Ascending aorta (tissue), 2 donors: ENCODE measurements at regions not wholly inside any gene's neighbourhood (a gene's known extent, or its start where the extent isn't known, plus 50 kb on each side); places are given as distances from the start of the nearest gene placed in this dataset.

ENCODE experiments used
- DNase-seq, 2 donors: peaks; one replicate each; pipeline ENCODE4 v3.0.0-alpha.2; 2019; ENCODE audit warnings: low spot score in 2 of 2
- H3K27ac ChIP-seq, 2 donors: fragments of 200-600 bp; sonication (generic); one replicate each; pipeline ENCODE4 v1.5.1; 2016 to 2017; ENCODE audit warnings: mild to moderate bottlenecking in 1 of 2
- H3K27me3 ChIP-seq: fragments of 200-600 bp; sonication (generic); one replicate; pipeline ENCODE4 v1.5.1; 2017
- H3K36me3 ChIP-seq, 2 donors: fragments of 200-600 bp; sonication (generic); one replicate each; pipeline ENCODE4 v1.5.1; 2016
- H3K4me1 ChIP-seq, 2 donors: fragments of 200-600 bp; sonication (generic); one replicate each; pipeline ENCODE4 v1.5.1; 2016 to 2017; ENCODE audit warnings: mild to moderate bottlenecking in 1 of 2
- H3K4me3 ChIP-seq, 2 donors: fragments of 200-600 bp; sonication (generic); one replicate each; pipeline ENCODE4 v1.5.1; 2016 to 2017; ENCODE audit warnings: mild to moderate bottlenecking in 1 of 2
- H3K9me3 ChIP-seq, 2 donors: fragments of 200-600 bp; sonication (generic); one replicate each; pipeline ENCODE4 v1.5.1; 2016
- intact Hi-C: fragments of 100-400 bp; cut with DNase I; formaldehyde crosslinking; loops from one replicate; pipeline ENCODE4 v1.15.1; 2023
- TF ChIP-seq, protein P1 (sequence below), 3 experiments: fragments of 200-600 bp in 2 of 3; fragments of 450-650 bp in 1 of 3; sonication (generic) in 2 of 3; IDR thresholded peaks; one replicate each; pipeline ENCODE4 v1.5.1; 2016 to 2019; ENCODE audit warnings: antibody characterized with exemption in 3 of 3, mild to moderate bottlenecking in 1 of 3, moderate library complexity in 1 of 3

DNA sequence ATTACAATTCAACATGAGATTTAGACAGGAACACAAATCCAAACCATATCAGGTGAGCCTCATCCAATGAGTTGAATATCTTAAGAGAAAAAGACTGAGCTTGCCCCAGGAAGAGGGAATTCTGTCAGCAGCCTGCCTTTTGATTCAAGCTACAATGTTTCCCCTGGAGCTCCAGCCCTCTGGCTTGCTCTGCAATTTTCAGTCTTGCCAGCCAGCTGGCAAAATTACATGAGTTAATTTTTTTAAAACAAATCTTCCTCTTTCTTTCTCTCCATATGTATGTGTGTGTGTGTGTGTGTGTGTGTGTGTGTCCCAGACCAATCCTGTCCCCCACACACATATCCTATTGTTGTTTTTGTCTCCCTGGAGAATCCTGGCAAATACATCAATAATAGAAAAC lies 313.2 kb downstream of the CDH10 start:
- Histone ChIP-seq H3K36me3 (no peaks in the 10 kb centered on the region), H3K27ac (no peak overlapping the region), H3K9me3 (no peaks in the 10 kb centered on the region), H3K27me3 (no peaks in the 10 kb centered on the region), H3K4me1 (no peaks in the 10 kb centered on the region), H3K4me3 (no peak overlapping the region)
- TF ChIP-seq, protein P1, sequence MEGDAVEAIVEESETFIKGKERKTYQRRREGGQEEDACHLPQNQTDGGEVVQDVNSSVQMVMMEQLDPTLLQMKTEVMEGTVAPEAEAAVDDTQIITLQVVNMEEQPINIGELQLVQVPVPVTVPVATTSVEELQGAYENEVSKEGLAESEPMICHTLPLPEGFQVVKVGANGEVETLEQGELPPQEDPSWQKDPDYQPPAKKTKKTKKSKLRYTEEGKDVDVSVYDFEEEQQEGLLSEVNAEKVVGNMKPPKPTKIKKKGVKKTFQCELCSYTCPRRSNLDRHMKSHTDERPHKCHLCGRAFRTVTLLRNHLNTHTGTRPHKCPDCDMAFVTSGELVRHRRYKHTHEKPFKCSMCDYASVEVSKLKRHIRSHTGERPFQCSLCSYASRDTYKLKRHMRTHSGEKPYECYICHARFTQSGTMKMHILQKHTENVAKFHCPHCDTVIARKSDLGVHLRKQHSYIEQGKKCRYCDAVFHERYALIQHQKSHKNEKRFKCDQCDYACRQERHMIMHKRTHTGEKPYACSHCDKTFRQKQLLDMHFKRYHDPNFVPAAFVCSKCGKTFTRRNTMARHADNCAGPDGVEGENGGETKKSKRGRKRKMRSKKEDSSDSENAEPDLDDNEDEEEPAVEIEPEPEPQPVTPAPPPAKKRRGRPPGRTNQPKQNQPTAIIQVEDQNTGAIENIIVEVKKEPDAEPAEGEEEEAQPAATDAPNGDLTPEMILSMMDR (IDR thresholded peaks at IDR 0.05), result no peak
- no peak for DNase-seq
- intact Hi-C loops, result no loop called here

DNA sequence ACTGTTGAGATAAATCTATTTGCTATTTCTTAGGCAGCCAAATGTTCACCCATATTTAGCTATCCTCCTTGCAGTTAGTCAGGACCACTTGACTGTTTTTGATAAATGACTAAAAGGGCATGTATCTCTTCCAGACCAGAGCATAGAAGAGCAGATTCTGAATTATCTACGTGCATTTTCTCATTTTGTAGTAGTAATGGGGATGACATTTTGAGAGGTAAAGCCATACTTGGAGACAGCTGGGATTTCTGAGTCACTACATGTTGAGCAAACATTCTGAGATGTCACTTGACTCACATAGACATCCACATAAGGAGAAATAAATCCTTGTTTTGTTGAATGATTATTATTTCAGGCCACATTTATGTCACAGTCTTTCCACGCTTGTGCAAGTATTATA lies 297.6 kb downstream of the CDH10 start:
- TF ChIP-seq, protein P1 (IDR thresholded peaks at IDR 0.05), result no peak
- Histone ChIP-seq H3K36me3 (no peaks in the 10 kb centered on the region), H3K27ac (no peak overlapping the region), H3K27me3 (no peaks in the 10 kb centered on the region), H3K4me3 (no peak overlapping the region), H3K9me3 (no peaks in the 10 kb centered on the region), H3K4me1 (no peaks in the 10 kb centered on the region)
- DNase-seq, result no peak
- intact Hi-C loops, result no loop called here

DNA sequence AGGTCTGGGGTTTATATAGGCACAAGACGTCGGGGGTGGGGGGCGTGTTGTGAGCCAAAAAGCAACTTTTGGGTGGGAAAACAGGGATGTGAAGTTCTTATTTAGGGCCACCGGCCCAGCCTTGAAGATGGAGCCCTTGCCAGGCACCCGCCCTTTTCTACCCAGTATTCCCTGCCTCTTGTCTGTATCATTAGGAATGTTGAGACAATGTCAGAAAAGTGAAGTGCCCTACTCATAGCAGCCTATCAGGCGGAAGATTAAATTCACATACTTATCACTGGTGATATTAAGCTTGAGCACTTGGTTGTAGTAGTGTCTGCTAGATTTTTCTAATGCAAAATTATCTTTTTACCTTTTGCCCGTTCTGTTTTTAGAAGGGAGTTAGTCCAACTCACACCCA lies 293.5 kb downstream of the CDH10 start:
- H3K9me3 ChIP-seq, result no peaks in the 10 kb centered on the region
- no peaks in the 10 kb centered on the region for H3K27me3 ChIP-seq
- no peaks in the 10 kb centered on the region for H3K36me3 ChIP-seq
- H3K27ac ChIP-seq, result no peak overlapping the region
- TF ChIP-seq, protein P1 (IDR thresholded peaks at IDR 0.05), result no peak
- intact Hi-C loops, result no loop called here
- no peaks in the 10 kb centered on the region for H3K4me1 ChIP-seq
- H3K4me3 ChIP-seq, result no peak overlapping the region
- no peak for DNase-seq

DNA sequence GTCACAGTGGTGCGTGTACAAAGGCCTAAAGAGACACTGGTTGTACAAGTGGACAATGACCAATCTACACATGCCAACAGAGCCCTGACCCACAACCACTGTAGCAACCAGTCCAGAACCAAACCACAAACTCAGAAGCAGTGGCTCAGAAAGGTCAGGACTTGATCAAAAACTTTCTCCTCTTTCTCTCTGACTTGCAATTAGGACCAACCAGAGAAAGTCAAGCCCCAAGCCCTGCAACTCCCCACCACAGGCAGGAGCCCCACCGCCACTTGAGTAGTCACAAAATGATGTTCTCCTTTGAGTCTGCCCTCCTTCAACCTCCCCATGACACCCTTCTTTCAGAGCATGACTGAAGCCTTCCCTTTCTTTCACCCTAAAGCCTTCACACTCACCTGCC lies 291.8 kb downstream of the CDH10 start:
- Histone ChIP-seq H3K9me3 (no peaks in the 10 kb centered on the region), H3K4me3 (no peak overlapping the region), H3K4me1 (no peaks in the 10 kb centered on the region), H3K27me3 (no peaks in the 10 kb centered on the region), H3K27ac (no peak overlapping the region), H3K36me3 (no peaks in the 10 kb centered on the region)
- TF ChIP-seq, protein P1 (IDR thresholded peaks at IDR 0.05), result no peak
- DNase-seq, result no peak
- intact Hi-C loops, result no loop called here

DNA sequence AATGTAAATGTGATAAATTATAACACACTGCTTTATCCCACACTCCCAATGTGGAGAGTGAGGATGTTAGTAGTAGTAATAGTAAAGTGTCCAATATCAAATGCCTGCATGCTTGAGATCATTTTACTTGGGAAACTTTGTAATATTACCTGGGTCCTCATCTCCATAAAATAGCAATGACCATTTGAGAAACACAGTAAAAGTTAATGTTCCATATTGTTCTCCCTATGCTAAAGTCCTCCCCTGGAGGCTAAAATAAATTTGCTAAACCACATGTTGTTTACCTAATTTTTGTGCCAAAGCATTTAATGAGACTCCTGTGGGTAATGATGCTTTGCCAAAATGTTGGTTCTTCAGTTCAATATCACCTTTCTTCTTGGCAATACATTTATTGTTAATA lies 291.2 kb downstream of the CDH10 start:
- intact Hi-C loops, result no loop called here
- no peak overlapping the region for H3K4me3 ChIP-seq
- TF ChIP-seq, protein P1 (IDR thresholded peaks at IDR 0.05), result no peak
- no peaks in the 10 kb centered on the region for H3K36me3 ChIP-seq
- no peak overlapping the region for H3K27ac ChIP-seq
- H3K9me3 ChIP-seq, result no peaks in the 10 kb centered on the region
- H3K27me3 ChIP-seq, result no peaks in the 10 kb centered on the region
- DNase-seq, result no peak
- H3K4me1 ChIP-seq, result no peaks in the 10 kb centered on the region

DNA sequence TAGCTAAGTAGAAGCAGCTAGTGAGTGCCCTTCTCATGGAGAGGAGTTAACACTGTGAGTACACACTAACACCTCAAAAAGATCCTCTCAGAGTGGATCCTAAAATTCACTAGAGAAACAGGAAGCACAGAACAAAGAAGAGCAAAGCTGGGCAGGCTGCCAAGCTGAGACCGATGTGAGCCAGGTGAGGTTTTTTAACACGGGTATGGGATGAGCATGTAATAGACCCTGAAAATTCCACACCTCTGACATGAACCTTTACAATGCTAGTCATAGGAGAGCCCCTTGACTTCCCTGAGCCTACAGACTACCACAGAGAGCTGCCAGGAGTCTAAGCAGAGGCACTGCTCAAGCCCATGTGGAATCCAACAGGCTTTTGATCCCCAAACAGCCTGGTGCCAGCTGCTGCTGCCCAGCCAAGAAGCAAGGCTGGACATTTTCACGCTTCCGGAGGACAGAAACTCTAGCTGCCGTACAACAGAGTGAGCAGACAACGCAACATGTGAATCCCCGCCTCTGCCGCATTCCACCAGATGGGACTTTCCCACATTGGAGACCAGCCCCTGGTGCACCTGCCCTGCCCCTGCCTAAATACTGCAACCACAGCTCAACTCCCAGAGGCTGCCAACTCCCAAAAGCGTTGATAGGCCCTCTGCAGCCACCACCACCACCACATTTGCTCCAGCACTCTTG lies 280.8 kb downstream of the CDH10 start:
- TF ChIP-seq, protein P1 (IDR thresholded peaks at IDR 0.05), result no peak
- intact Hi-C loops, result no loop called here
- Histone ChIP-seq H3K27ac (no peak overlapping the region), H3K9me3 (no peaks in the 10 kb centered on the region), H3K36me3 (no peaks in the 10 kb centered on the region), H3K4me1 (no peaks in the 10 kb centered on the region), H3K27me3 (no peaks in the 10 kb centered on the region), H3K4me3 (no peak overlapping the region)
- no peak for DNase-seq
